ENCODE measurements at regions not wholly inside any gene's neighbourhood (a gene's known extent, or its start where the extent isn't known, plus 50 kb on each side); places are given as distances from the start of the nearest gene placed in this dataset.

GRCh38 chr7:22945584-22945983, 68.3 kb downstream of the HYCC1 start:
- peaks cover 4 to 17% (median 11%) of the 10 kb centered on the region in 4 experiments for H3K36me3 ChIP-seq (ENCODE audit: control insufficient read depth in 4 of 4, insufficient read depth in 4 of 4, low read length in 3 of 4)
- 100% methylated on average over 6 of the region's 6 CpGs for WGBS (ENCODE audit: insufficient coverage)
- no peak overlapping the region for H3K27ac ChIP-seq (ENCODE audit: insufficient read depth in 1 of 2, low read depth in 1 of 2, low read length in 2 of 2, poor library complexity in 1 of 2, severe bottlenecking in 2 of 2)
- no peaks in the 10 kb centered on the region for H3K4me1 ChIP-seq (ENCODE audit: control extremely low read depth in 1 of 4, control insufficient read depth in 4 of 4, insufficient read depth in 4 of 4, low read length in 3 of 4)
- no peaks in the 10 kb centered on the region for H3K27me3 ChIP-seq (replicated peaks in 2 of 5; ENCODE audit: control insufficient read depth in 4 of 5, insufficient read depth in 5 of 5, low read length in 4 of 5)
- CTCF ChIA-PET: no interaction called here
- H3K9me3 ChIP-seq (ENCODE audit: control extremely low read depth in 1 of 5, control insufficient read depth in 4 of 5, insufficient read depth in 2 of 5, low read depth in 1 of 5, low read length in 4 of 5): no peaks in the 10 kb centered on the region
- no peak for DNase-seq
- POLR2A ChIA-PET: no interaction called here
- H3K4me3 ChIP-seq (ENCODE audit: control insufficient read depth in 1 of 7, extremely low read depth in 1 of 7, insufficient read depth in 4 of 7, low read depth in 2 of 7, low read length in 6 of 7): no peak overlapping the region

- Histone ChIP-seq H3K27me3 (replicated peaks in 2 of 5; ENCODE audit: control insufficient read depth in 4 of 5, insufficient read depth in 5 of 5, low read length in 4 of 5) (no peaks in the 10 kb centered on the region), H3K4me1 (ENCODE audit: control extremely low read depth in 1 of 4, control insufficient read depth in 4 of 4, insufficient read depth in 4 of 4, low read length in 3 of 4) (no peaks in the 10 kb centered on the region), H3K9me3 (ENCODE audit: control extremely low read depth in 1 of 5, control insufficient read depth in 4 of 5, insufficient read depth in 2 of 5, low read depth in 1 of 5, low read length in 4 of 5) (no peaks in the 10 kb centered on the region), H3K36me3 (ENCODE audit: control insufficient read depth in 4 of 4, insufficient read depth in 4 of 4, low read length in 3 of 4) (peaks cover 4 to 17% (median 11%) of the 10 kb centered on the region in 4 experiments), H3K27ac (ENCODE audit: insufficient read depth in 1 of 2, low read depth in 1 of 2, low read length in 2 of 2, poor library complexity in 1 of 2, severe bottlenecking in 2 of 2) (no peak overlapping the region), H3K4me3 (ENCODE audit: control insufficient read depth in 1 of 7, extremely low read depth in 1 of 7, insufficient read depth in 4 of 7, low read depth in 2 of 7, low read length in 6 of 7) (no peak overlapping the region)
- no peak for DNase-seq
- ChIA-PET CTCF (no interaction called here), POLR2A (no interaction called here)
- no CpG with 5 or more reads among the region's 2 CpGs for WGBS (ENCODE audit: insufficient coverage)
These were observed 69.4 kb downstream of the HYCC1 start for GRCh38 chr7:22944510-22944909.

- Histone ChIP-seq H3K4me1 (ENCODE audit: control extremely low read depth in 1 of 4, control insufficient read depth in 4 of 4, insufficient read depth in 4 of 4, low read length in 3 of 4) (no peaks in the 10 kb centered on the region), H3K36me3 (ENCODE audit: control insufficient read depth in 4 of 4, insufficient read depth in 4 of 4, low read length in 3 of 4) (peaks cover 4 to 17% (median 10%) of the 10 kb centered on the region in 4 experiments), H3K9me3 (ENCODE audit: control extremely low read depth in 1 of 5, control insufficient read depth in 4 of 5, insufficient read depth in 2 of 5, low read depth in 1 of 5, low read length in 4 of 5) (no peaks in the 10 kb centered on the region), H3K27me3 (replicated peaks in 2 of 5; ENCODE audit: control insufficient read depth in 4 of 5, insufficient read depth in 5 of 5, low read length in 4 of 5) (no peaks in the 10 kb centered on the region), H3K27ac (ENCODE audit: insufficient read depth in 1 of 2, low read depth in 1 of 2, low read length in 2 of 2, poor library complexity in 1 of 2, severe bottlenecking in 2 of 2) (no peak overlapping the region), H3K4me3 (ENCODE audit: control insufficient read depth in 1 of 7, extremely low read depth in 1 of 7, insufficient read depth in 4 of 7, low read depth in 2 of 7, low read length in 6 of 7) (no peak overlapping the region)
- no peak for DNase-seq
- 88% methylated on average over 3 of the region's 6 CpGs for WGBS (ENCODE audit: insufficient coverage)
- ChIA-PET CTCF (no interaction called here), POLR2A (no interaction called here)
These were observed 69.9 kb downstream of the HYCC1 start for GRCh38 chr7:22944022-22944421.

- POLR2A ChIA-PET: interaction anchor here (0.5 kb wide), 1 partner anchor 21 kb away, joined by 3 read pairs; no protein-coding TSS in a partner anchor
- Histone ChIP-seq H3K4me1 (ENCODE audit: control extremely low read depth in 1 of 4, control insufficient read depth in 4 of 4, insufficient read depth in 4 of 4, low read length in 3 of 4) (no peaks in the 10 kb centered on the region), H3K36me3 (ENCODE audit: control insufficient read depth in 4 of 4, insufficient read depth in 4 of 4, low read length in 3 of 4) (peaks cover 4 to 15% (median 9%) of the 10 kb centered on the region in 4 experiments), H3K27ac (ENCODE audit: insufficient read depth in 1 of 2, low read depth in 1 of 2, low read length in 2 of 2, poor library complexity in 1 of 2, severe bottlenecking in 2 of 2) (no peak overlapping the region), H3K9me3 (ENCODE audit: control extremely low read depth in 1 of 5, control insufficient read depth in 4 of 5, insufficient read depth in 2 of 5, low read depth in 1 of 5, low read length in 4 of 5) (no peaks in the 10 kb centered on the region), H3K4me3 (ENCODE audit: control insufficient read depth in 1 of 7, extremely low read depth in 1 of 7, insufficient read depth in 4 of 7, low read depth in 2 of 7, low read length in 6 of 7) (no peak overlapping the region), H3K27me3 (replicated peaks in 2 of 5; ENCODE audit: control insufficient read depth in 4 of 5, insufficient read depth in 5 of 5, low read length in 4 of 5) (no peaks in the 10 kb centered on the region)
- CTCF ChIA-PET: no interaction called here
- WGBS (ENCODE audit: insufficient coverage): 100% methylated on average over 2 of the region's 2 CpGs
- no peak for DNase-seq
These were observed 71.7 kb downstream of the HYCC1 start for GRCh38 chr7:22942191-22942590.

- H3K36me3 ChIP-seq (ENCODE audit: control insufficient read depth in 4 of 4, insufficient read depth in 4 of 4, low read length in 3 of 4): peaks cover 0 to 5% (median 3%) of the 10 kb centered on the region in 4 experiments
- ChIA-PET CTCF (no interaction called here), POLR2A (no interaction called here)
- H3K4me3 ChIP-seq (ENCODE audit: control insufficient read depth in 1 of 7, extremely low read depth in 1 of 7, insufficient read depth in 4 of 7, low read depth in 2 of 7, low read length in 6 of 7): no peak overlapping the region
- no peaks in the 10 kb centered on the region for H3K9me3 ChIP-seq (ENCODE audit: control extremely low read depth in 1 of 5, control insufficient read depth in 4 of 5, insufficient read depth in 2 of 5, low read depth in 1 of 5, low read length in 4 of 5)
- no peaks in the 10 kb centered on the region for H3K4me1 ChIP-seq (ENCODE audit: control extremely low read depth in 1 of 4, control insufficient read depth in 4 of 4, insufficient read depth in 4 of 4, low read length in 3 of 4)
- no peaks in the 10 kb centered on the region for H3K27me3 ChIP-seq (replicated peaks in 2 of 5; ENCODE audit: control insufficient read depth in 4 of 5, insufficient read depth in 5 of 5, low read length in 4 of 5)
- no peak for DNase-seq
- no CpG with 5 or more reads among the region's 1 CpG for WGBS (ENCODE audit: insufficient coverage)
- no peak overlapping the region for H3K27ac ChIP-seq (ENCODE audit: insufficient read depth in 1 of 2, low read depth in 1 of 2, low read length in 2 of 2, poor library complexity in 1 of 2, severe bottlenecking in 2 of 2)
These were observed 74.1 kb downstream of the HYCC1 start for GRCh38 chr7:22939842-22940241.

- H3K9me3 ChIP-seq (ENCODE audit: control extremely low read depth in 1 of 5, control insufficient read depth in 4 of 5, insufficient read depth in 2 of 5, low read depth in 1 of 5, low read length in 4 of 5): no peaks in the 10 kb centered on the region
- CTCF ChIA-PET: no interaction called here
- DNase-seq: no peak
- POLR2A ChIA-PET: no interaction called here
- peaks cover 0 to 7% (median 0%) of the 10 kb centered on the region in 5 experiments for H3K27me3 ChIP-seq (replicated peaks in 2 of 5; ENCODE audit: control insufficient read depth in 4 of 5, insufficient read depth in 5 of 5, low read length in 4 of 5)
- no peak overlapping the region for H3K27ac ChIP-seq (ENCODE audit: insufficient read depth in 1 of 2, low read depth in 1 of 2, low read length in 2 of 2, poor library complexity in 1 of 2, severe bottlenecking in 2 of 2)
- no peak overlapping the region for H3K4me3 ChIP-seq (ENCODE audit: control insufficient read depth in 1 of 7, extremely low read depth in 1 of 7, insufficient read depth in 4 of 7, low read depth in 2 of 7, low read length in 6 of 7)
- WGBS (ENCODE audit: insufficient coverage): 100% methylated on average over 1 of the region's 1 CpG
- peaks cover 0 to 3% (median 0%) of the 10 kb centered on the region in 4 experiments for H3K36me3 ChIP-seq (ENCODE audit: control insufficient read depth in 4 of 4, insufficient read depth in 4 of 4, low read length in 3 of 4)
- no peaks in the 10 kb centered on the region for H3K4me1 ChIP-seq (ENCODE audit: control extremely low read depth in 1 of 4, control insufficient read depth in 4 of 4, insufficient read depth in 4 of 4, low read length in 3 of 4)
These were observed 76.0 kb downstream of the HYCC1 start for GRCh38 chr7:22937946-22938345.

- Histone ChIP-seq H3K4me1 (ENCODE audit: control extremely low read depth in 1 of 4, control insufficient read depth in 4 of 4, insufficient read depth in 4 of 4, low read length in 3 of 4) (no peaks in the 10 kb centered on the region), H3K4me3 (ENCODE audit: control insufficient read depth in 1 of 7, extremely low read depth in 1 of 7, insufficient read depth in 4 of 7, low read depth in 2 of 7, low read length in 6 of 7) (no peak overlapping the region), H3K36me3 (ENCODE audit: control insufficient read depth in 4 of 4, insufficient read depth in 4 of 4, low read length in 3 of 4) (peaks cover 0 to 3% (median 0%) of the 10 kb centered on the region in 4 experiments), H3K27me3 (replicated peaks in 2 of 5; ENCODE audit: control insufficient read depth in 4 of 5, insufficient read depth in 5 of 5, low read length in 4 of 5) (peaks cover 0 to 9% (median 0%) of the 10 kb centered on the region in 5 experiments), H3K27ac (ENCODE audit: insufficient read depth in 1 of 2, low read depth in 1 of 2, low read length in 2 of 2, poor library complexity in 1 of 2, severe bottlenecking in 2 of 2) (no peak overlapping the region), H3K9me3 (ENCODE audit: control extremely low read depth in 1 of 5, control insufficient read depth in 4 of 5, insufficient read depth in 2 of 5, low read depth in 1 of 5, low read length in 4 of 5) (peaks cover 0 to 3% (median 0%) of the 10 kb centered on the region in 5 experiments)
- no peak for DNase-seq
- WGBS (ENCODE audit: insufficient coverage): 92% methylated on average over 2 of the region's 3 CpGs
- ChIA-PET CTCF (no interaction called here), POLR2A (no interaction called here)
These were observed 77.7 kb downstream of the HYCC1 start for GRCh38 chr7:22936246-22936645.

All from common myeloid progenitor, CD34-positive (primary cell).